ENCODE measurements at regions not wholly inside any gene's neighbourhood (a gene's known extent, or its start where the extent isn't known, plus 50 kb on each side); places are given as distances from the start of the nearest gene placed in this dataset.

GRCh38 chr3:28853830-28854229 is 427.0 kb upstream of the RBMS3 start:
- TF ChIP-seq CTCF (conservative IDR thresholded peaks at IDR 0.05) (peak; percentile 26), ZFX (IDR thresholded peaks at IDR 0.05) (no peak)
